CD4-positive, alpha-beta memory T cell (primary cell): ENCODE measurements at regions not wholly inside any gene's neighbourhood (a gene's known extent, or its start where the extent isn't known, plus 50 kb on each side); places are given as distances from the start of the nearest gene placed in this dataset.
"Not testable (repeated sequence)": the region's sequence is repeated elsewhere in the genome, so short reads cannot be mapped to it uniquely, and the experiment has no call there.

Experiments used
- CTCF ChIA-PET: fragments of 350-600 bp; sonication (Branson Sonifier 250); formaldehyde crosslinking; loops from one replicate; lab custom pipeline; 2021; ENCODE audit warnings: inconsistent platforms; ENCODE audit not compliant: partially characterized antibody; lab: Charles Lee
- POLR2A ChIA-PET: fragments of 350-600 bp; sonication (Branson Sonifier 250); formaldehyde crosslinking; loops from one replicate; lab custom pipeline; 2021; ENCODE audit not compliant: partially characterized antibody; lab: Charles Lee
- DNase-seq, 5 donors: peaks; one replicate each; pipeline versions ENCODE4 v3.0.0 to v3.0.0-alpha.2; 2020 to 2022; ENCODE audit warnings: mixed read lengths in 1 of 5
- H3K27ac ChIP-seq: one replicate; pipeline ENCODE4 v1.7.0; 2013; ENCODE audit warnings: low read depth, low read length
- H3K27me3 ChIP-seq: 2 replicates; pipeline ENCODE4 v1.7.0; 2013; ENCODE audit warnings: mild to moderate bottlenecking, low read length, moderate library complexity; ENCODE audit not compliant: insufficient read depth
- H3K36me3 ChIP-seq: 2 replicates; pipeline ENCODE4 v1.7.0; 2013; ENCODE audit warnings: mild to moderate bottlenecking, low read length, moderate library complexity; ENCODE audit not compliant: insufficient read depth
- H3K4me1 ChIP-seq: 2 replicates; pipeline ENCODE4 v1.7.0; 2013; ENCODE audit warnings: mild to moderate bottlenecking, low read length, moderate library complexity; ENCODE audit not compliant: insufficient read depth
- H3K4me3 ChIP-seq, 2 donors: one replicate each; pipeline ENCODE4 v1.7.0; 2013; ENCODE audit warnings: low read length in 2 of 2, mild to moderate bottlenecking in 1 of 2
- H3K9me3 ChIP-seq, 2 donors: one replicate each; pipeline ENCODE4 v1.7.0; 2013; ENCODE audit warnings: low read length in 2 of 2, control low read depth in 1 of 2; ENCODE audit not compliant: control insufficient read depth in 1 of 2
- H3K27ac Mint-ChIP-seq, 7 donors: one replicate each; pipeline ENCODE4 v1.8.0; 2020 to 2021; ENCODE audit warnings: mixed read lengths in 7 of 7, mild to moderate bottlenecking in 6 of 7, inconsistent platforms in 3 of 7, moderate library complexity in 3 of 7
- H3K27me3 Mint-ChIP-seq, 2 donors: one replicate each; pipeline ENCODE4 v1.8.0; 2020 to 2021; ENCODE audit warnings: mixed read lengths in 2 of 2
- H3K36me3 Mint-ChIP-seq, 2 donors: one replicate each; pipeline ENCODE4 v1.8.0; 2020 to 2021; ENCODE audit warnings: mixed read lengths in 2 of 2, inconsistent platforms in 1 of 2, mild to moderate bottlenecking in 1 of 2
- H3K4me1 Mint-ChIP-seq, 4 donors: one replicate each; pipeline ENCODE4 v1.8.0; 2020 to 2021; ENCODE audit warnings: mixed read lengths in 4 of 4, mild to moderate bottlenecking in 1 of 4
- H3K4me3 Mint-ChIP-seq, 8 donors: one replicate each; pipeline ENCODE4 v1.8.0; 2020 to 2021; ENCODE audit warnings: mixed read lengths in 8 of 8, mild to moderate bottlenecking in 7 of 8, moderate library complexity in 6 of 8, inconsistent platforms in 3 of 8
- H3K9me3 Mint-ChIP-seq, 8 donors: one replicate each; pipeline ENCODE4 v1.8.0; 2020 to 2021; ENCODE audit warnings: mixed read lengths in 8 of 8, mild to moderate bottlenecking in 5 of 8, inconsistent platforms in 3 of 8, moderate library complexity in 1 of 8
- intact Hi-C: fragments of 100-400 bp; cut with micrococcal nuclease; formaldehyde crosslinking; loops from one replicate; pipeline ENCODE4 v1.15.1; 2023

- H3K27me3 Mint-ChIP-seq: peaks cover 6 to 14% of the 10 kb centered on the region in 2 donors
- intact Hi-C loops, H3K4me3 ChIP-seq, H3K36me3 Mint-ChIP-seq, POLR2A ChIA-PET, H3K27ac Mint-ChIP-seq, CTCF ChIA-PET, H3K9me3 ChIP-seq, H3K4me1 Mint-ChIP-seq, DNase-seq, H3K4me1 ChIP-seq, H3K36me3 ChIP-seq, H3K27me3 ChIP-seq, H3K9me3 Mint-ChIP-seq, H3K27ac ChIP-seq: not testable (repeated sequence)
- H3K4me3 Mint-ChIP-seq: peak overlapping the region in 1 of 8 donors; percentile 40
Observed at GRCh38 chr12:41986513-41986912, 158.2 kb downstream of the GXYLT1 start.

DNA sequence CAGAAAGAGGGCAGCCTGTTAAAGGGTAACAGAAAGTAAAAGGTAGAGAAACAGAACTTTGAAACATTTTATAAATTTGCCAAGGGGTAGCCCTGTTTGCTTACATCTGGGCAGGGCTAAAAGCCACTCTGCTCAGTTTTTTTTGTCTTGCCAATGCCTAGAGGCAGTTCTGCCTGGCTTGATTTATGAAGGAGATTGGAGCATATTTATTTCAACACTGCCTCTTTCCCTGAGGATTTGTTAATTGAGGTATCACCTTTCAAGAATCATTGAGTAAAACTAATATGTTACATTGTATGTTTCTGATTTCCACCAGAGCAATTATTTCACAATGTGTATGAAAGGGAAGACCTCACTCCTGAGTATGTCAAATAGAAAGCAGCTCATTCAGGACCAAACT lies 160.8 kb downstream of the GXYLT1 start:
- peaks cover 0 to 3% (median 0%) of the 10 kb centered on the region in 8 donors for H3K9me3 Mint-ChIP-seq
- no peaks in the 10 kb centered on the region for H3K4me1 ChIP-seq
- no peak overlapping the region for H3K27ac Mint-ChIP-seq
- no peaks in the 10 kb centered on the region for H3K36me3 ChIP-seq
- H3K4me1 Mint-ChIP-seq: no peaks in the 10 kb centered on the region
- H3K4me3 Mint-ChIP-seq: no peak overlapping the region
- no peak overlapping the region for H3K4me3 ChIP-seq
- CTCF ChIA-PET: no interaction called here
- peaks cover 3 to 19% of the 10 kb centered on the region in 2 donors for H3K27me3 Mint-ChIP-seq
- POLR2A ChIA-PET: no interaction called here
- no peak for DNase-seq
- H3K27ac ChIP-seq: no peak overlapping the region
- H3K36me3 Mint-ChIP-seq: no peaks in the 10 kb centered on the region
- intact Hi-C loops: no loop called here
- no peaks in the 10 kb centered on the region for H3K27me3 ChIP-seq
- no peaks in the 10 kb centered on the region for H3K9me3 ChIP-seq

DNA sequence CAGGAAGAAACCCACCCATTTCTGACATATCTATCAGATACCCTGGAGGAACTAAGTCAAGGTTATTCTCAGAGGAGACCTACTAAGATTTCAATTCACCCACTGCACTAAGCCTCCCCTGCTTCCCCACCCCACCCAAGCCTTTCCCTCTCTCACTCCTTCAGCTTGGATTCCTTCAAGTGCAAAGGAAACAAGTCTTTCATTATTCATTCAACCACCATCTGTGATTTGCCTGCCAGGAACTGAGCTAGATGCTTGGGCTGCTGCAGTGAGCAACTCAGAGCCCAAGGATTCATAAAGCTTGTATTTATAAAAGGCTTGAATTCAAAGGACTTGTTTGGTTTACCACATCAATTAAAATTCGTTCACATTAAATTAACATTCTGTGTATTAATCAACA lies 161.3 kb downstream of the GXYLT1 start:
- Histone ChIP-seq H3K9me3 (no peaks in the 10 kb centered on the region), H3K36me3 (no peaks in the 10 kb centered on the region), H3K27ac (no peak overlapping the region), H3K27me3 (no peaks in the 10 kb centered on the region), H3K4me1 (no peaks in the 10 kb centered on the region), H3K4me3 (no peak overlapping the region)
- intact Hi-C loops: no loop called here
- Mint-ChIP-seq H3K36me3 (no peaks in the 10 kb centered on the region), H3K4me3 (no peak overlapping the region), H3K27me3 (peaks cover 3 to 19% of the 10 kb centered on the region in 2 donors), H3K27ac (no peak overlapping the region), H3K4me1 (no peaks in the 10 kb centered on the region), H3K9me3 (peaks cover 0 to 3% (median 0%) of the 10 kb centered on the region in 8 donors)
- ChIA-PET POLR2A (no interaction called here), CTCF (no interaction called here)
- DNase-seq: no peak

DNA sequence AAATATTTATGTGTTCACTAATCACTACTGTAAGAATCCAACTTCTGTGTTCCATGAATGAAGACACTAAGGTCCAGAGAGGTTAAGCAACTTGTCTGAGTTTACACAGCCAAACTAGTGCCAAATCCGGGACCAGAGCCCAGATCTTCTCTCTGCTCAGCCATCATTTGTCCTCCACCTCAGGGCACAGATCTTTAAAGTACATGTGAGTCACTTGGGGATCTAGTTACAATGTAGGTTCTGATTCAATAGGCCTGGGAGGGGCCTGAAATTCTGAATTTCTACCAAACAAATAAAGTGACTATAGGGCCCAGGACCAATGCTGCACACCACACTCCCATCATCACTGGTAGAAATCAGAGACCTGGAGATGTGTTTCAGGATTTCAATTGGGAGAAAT lies 162.9 kb downstream of the GXYLT1 start:
- no peaks in the 10 kb centered on the region for H3K36me3 Mint-ChIP-seq
- no peak for DNase-seq
- H3K4me1 Mint-ChIP-seq: no peaks in the 10 kb centered on the region
- no peak overlapping the region for H3K27ac Mint-ChIP-seq
- Histone ChIP-seq H3K4me3 (no peak overlapping the region), H3K36me3 (no peaks in the 10 kb centered on the region), H3K27me3 (no peaks in the 10 kb centered on the region), H3K9me3 (no peaks in the 10 kb centered on the region), H3K27ac (no peak overlapping the region), H3K4me1 (no peaks in the 10 kb centered on the region)
- ChIA-PET CTCF (no interaction called here), POLR2A (no interaction called here)
- H3K9me3 Mint-ChIP-seq: peaks cover 0 to 2% (median 0%) of the 10 kb centered on the region in 8 donors
- H3K4me3 Mint-ChIP-seq: no peak overlapping the region
- peaks cover 3 to 19% of the 10 kb centered on the region in 2 donors for H3K27me3 Mint-ChIP-seq
- intact Hi-C loops: no loop called here

GRCh38 chr12:41981013-41981412 lies 163.7 kb downstream of the GXYLT1 start:
- POLR2A ChIA-PET: no interaction called here
- Mint-ChIP-seq H3K27ac (no peak overlapping the region), H3K27me3 (peaks cover 3 to 19% of the 10 kb centered on the region in 2 donors), H3K4me1 (no peaks in the 10 kb centered on the region), H3K4me3 (no peak overlapping the region), H3K36me3 (no peaks in the 10 kb centered on the region), H3K9me3 (peaks cover 0 to 2% (median 0%) of the 10 kb centered on the region in 8 donors)
- no peak for DNase-seq
- Histone ChIP-seq H3K4me3 (no peak overlapping the region), H3K9me3 (no peaks in the 10 kb centered on the region), H3K4me1 (no peaks in the 10 kb centered on the region), H3K36me3 (no peaks in the 10 kb centered on the region), H3K27me3 (no peaks in the 10 kb centered on the region), H3K27ac (no peak overlapping the region)
- intact Hi-C loops: no loop called here
- CTCF ChIA-PET: no interaction called here

DNA sequence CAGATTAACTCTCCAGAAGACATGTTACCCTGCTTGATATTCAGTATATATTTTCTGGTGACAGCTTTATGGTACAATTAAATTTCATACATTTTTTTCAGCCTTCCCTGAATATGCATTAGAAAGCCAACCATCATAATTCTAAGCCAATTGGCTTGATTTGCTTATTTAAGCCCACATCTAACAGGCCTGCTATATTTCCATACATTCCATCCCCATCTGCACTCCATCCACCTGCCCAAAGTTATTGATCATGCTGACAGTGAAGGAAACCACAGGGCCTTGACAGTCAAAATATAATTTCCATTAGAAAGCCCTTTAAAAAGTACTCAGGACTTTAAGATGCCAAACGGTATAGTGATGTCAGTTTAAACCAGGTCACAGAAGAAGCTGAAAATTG lies 164.3 kb downstream of the GXYLT1 start:
- Mint-ChIP-seq H3K4me3 (no peak overlapping the region), H3K27me3 (peaks cover 3 to 19% of the 10 kb centered on the region in 2 donors), H3K4me1 (no peaks in the 10 kb centered on the region), H3K36me3 (no peaks in the 10 kb centered on the region), H3K9me3 (peaks cover 0 to 2% (median 0%) of the 10 kb centered on the region in 8 donors), H3K27ac (peak overlapping the region in 1 of 7 donors; percentile 12)
- no peak for DNase-seq
- intact Hi-C loops: no loop called here
- no peaks in the 10 kb centered on the region for H3K27me3 ChIP-seq
- ChIA-PET CTCF (no interaction called here), POLR2A (no interaction called here)
- no peaks in the 10 kb centered on the region for H3K36me3 ChIP-seq
- H3K9me3 ChIP-seq: no peaks in the 10 kb centered on the region
- no peak overlapping the region for H3K27ac ChIP-seq
- no peaks in the 10 kb centered on the region for H3K4me1 ChIP-seq
- H3K4me3 ChIP-seq: no peak overlapping the region

DNA sequence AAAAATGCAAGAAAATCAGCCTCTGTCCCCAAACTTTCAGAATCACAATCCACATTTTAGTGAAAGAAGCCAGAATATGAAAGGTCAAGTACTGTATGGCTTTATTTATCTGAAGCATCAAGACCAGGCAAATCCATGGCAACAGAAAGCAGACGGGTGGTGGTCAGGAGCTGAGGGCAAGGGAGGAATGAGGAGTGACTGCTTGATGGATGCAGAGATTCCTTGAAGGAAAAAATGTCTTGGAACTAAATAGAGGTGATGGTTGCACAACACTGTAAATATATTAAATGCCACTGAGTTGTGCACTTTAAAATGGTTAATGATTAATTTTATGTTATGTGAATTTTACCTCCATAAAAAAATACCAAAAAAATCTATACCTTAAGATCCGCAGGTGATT lies 165.1 kb downstream of the GXYLT1 start:
- Mint-ChIP-seq H3K36me3 (no peaks in the 10 kb centered on the region), H3K4me1 (no peaks in the 10 kb centered on the region), H3K27ac (no peak overlapping the region), H3K27me3 (peaks cover 3 to 15% of the 10 kb centered on the region in 2 donors), H3K9me3 (peaks cover 0 to 2% (median 0%) of the 10 kb centered on the region in 8 donors), H3K4me3 (no peak overlapping the region)
- POLR2A ChIA-PET: no interaction called here
- DNase-seq: no peak
- no peak overlapping the region for H3K27ac ChIP-seq
- H3K27me3 ChIP-seq: no peaks in the 10 kb centered on the region
- intact Hi-C loops: no loop called here
- H3K36me3 ChIP-seq: no peaks in the 10 kb centered on the region
- CTCF ChIA-PET: no interaction called here
- no peaks in the 10 kb centered on the region for H3K4me1 ChIP-seq
- no peaks in the 10 kb centered on the region for H3K9me3 ChIP-seq
- no peak overlapping the region for H3K4me3 ChIP-seq

- Histone ChIP-seq H3K4me1 (no peaks in the 10 kb centered on the region), H3K9me3 (no peaks in the 10 kb centered on the region), H3K27ac (no peak overlapping the region), H3K27me3 (no peaks in the 10 kb centered on the region), H3K36me3 (no peaks in the 10 kb centered on the region), H3K4me3 (no peak overlapping the region)
- H3K27ac Mint-ChIP-seq: no peak overlapping the region
- H3K4me3 Mint-ChIP-seq: no peak overlapping the region
- H3K36me3 Mint-ChIP-seq: no peaks in the 10 kb centered on the region
- H3K4me1 Mint-ChIP-seq: no peaks in the 10 kb centered on the region
- POLR2A ChIA-PET: no interaction called here
- no peaks in the 10 kb centered on the region for H3K9me3 Mint-ChIP-seq
- DNase-seq: no peak
- intact Hi-C loops: no loop called here
- no peaks in the 10 kb centered on the region for H3K27me3 Mint-ChIP-seq
- CTCF ChIA-PET: no interaction called here
Observed at GRCh38 chr12:41972598-41972997, 172.1 kb downstream of the GXYLT1 start.
